WTC11 (cell line): ENCODE measurements at regions not wholly inside any gene's neighbourhood (a gene's known extent, or its start where the extent isn't known, plus 50 kb on each side); places are given as distances from the start of the nearest gene placed in this dataset.

ENCODE experiments used
- ATAC-seq: fragments of 200-7000 bp; cut with Tn5 transposase; 2 replicates; pipeline ENCODE4 v1.10.0; 2021; ENCODE audit warnings: mild to moderate bottlenecking, moderate library complexity
- CTCF ChIA-PET: fragments of 300-600 bp; sonication (Branson Sonifier 250); formaldehyde crosslinking; loops from one replicate; lab custom pipeline; 2021; ENCODE audit warnings: antibody characterized with exemption; lab: Charles Lee
- POLR2A ChIA-PET: fragments of 350-600 bp; sonication (Branson Sonifier 250); formaldehyde crosslinking; loops from one replicate; lab custom pipeline; 2021; ENCODE audit warnings: antibody characterized with exemption; lab: Charles Lee
- DNase-seq: peaks from one replicate; pipeline ENCODE4 v3.0.0; 2021; ENCODE audit warnings: low spot score
- H3K27ac Mint-ChIP-seq: 2 replicates; pipeline ENCODE4 v1.8.0; 2021; ENCODE audit warnings: mixed read lengths
- H3K27me3 Mint-ChIP-seq: 2 replicates; pipeline ENCODE4 v1.8.0; 2021; ENCODE audit warnings: low read depth, mild to moderate bottlenecking, moderate library complexity, mixed read lengths
- H3K36me3 Mint-ChIP-seq: 2 replicates; pipeline ENCODE4 v1.8.0; 2021; ENCODE audit warnings: mixed read lengths
- H3K4me1 Mint-ChIP-seq: 2 replicates; pipeline ENCODE4 v1.8.0; 2022; ENCODE audit warnings: mixed read lengths
- H3K4me3 Mint-ChIP-seq: 2 replicates; pipeline ENCODE4 v1.8.0; 2021; ENCODE audit warnings: mild to moderate bottlenecking, moderate library complexity, mixed read lengths
- H3K9me3 Mint-ChIP-seq: 2 replicates; pipeline ENCODE4 v1.8.0; 2021; ENCODE audit warnings: mixed read lengths
- CTCF ChIP-seq: fragments of 200-600 bp; IDR thresholded peaks from 2 replicates; pipeline ENCODE4 v1.8.0; 2022; ENCODE audit warnings: antibody characterized with exemption
- MYBL2 ChIP-seq: sonication (generic); formaldehyde crosslinking; IDR thresholded peaks from 2 replicates; pipeline ENCODE4 v1.8.1; 2023; ENCODE audit warnings: mild to moderate bottlenecking, moderate library complexity, missing genetic modification reagents
- PREB ChIP-seq: sonication (generic); formaldehyde crosslinking; IDR thresholded peaks from 2 replicates; pipeline ENCODE4 v1.8.1; 2022; ENCODE audit warnings: mild to moderate bottlenecking, missing genetic modification reagents, moderate library complexity, borderline replicate concordance
- SMAD3 ChIP-seq: sonication (generic); formaldehyde crosslinking; IDR thresholded peaks from 2 replicates; pipeline ENCODE4 v1.8.0; 2022; ENCODE audit warnings: missing genetic modification reagents, mild to moderate bottlenecking, borderline replicate concordance
- ZNF317 ChIP-seq: sonication (generic); formaldehyde crosslinking; IDR thresholded peaks from 2 replicates; pipeline ENCODE4 v1.8.1; 2023; ENCODE audit warnings: low read depth, mild to moderate bottlenecking, moderate library complexity, missing genetic modification reagents, borderline replicate concordance
- ZNF416 ChIP-seq: fragments of 250-450 bp; sonication (Bioruptor Pico); IDR thresholded peaks from 2 replicates; pipeline ENCODE4 v1.9.0; 2021; ENCODE audit warnings: mild to moderate bottlenecking, inconsistent platforms
- ZNF425 ChIP-seq: fragments of 250-450 bp; sonication (Bioruptor Pico); conservative IDR thresholded peaks from 2 replicates; pipeline ENCODE4 v1.9.0; 2021; ENCODE audit warnings: mild to moderate bottlenecking
- ZSCAN18 ChIP-seq: fragments of 250-450 bp; sonication (Bioruptor Pico); IDR thresholded peaks from 2 replicates; pipeline ENCODE4 v2.1.2; 2022; ENCODE audit warnings: mild to moderate bottlenecking, moderate library complexity
- TF ChIP-seq, protein P1 (sequence below): sonication (generic); formaldehyde crosslinking; IDR thresholded peaks from 2 replicates; pipeline ENCODE4 v1.8.0; 2023; ENCODE audit warnings: mild to moderate bottlenecking, missing genetic modification reagents
- TF ChIP-seq, protein P2 (sequence below): sonication (generic); formaldehyde crosslinking; IDR thresholded peaks from 2 replicates; pipeline ENCODE4 v1.8.0; 2022; ENCODE audit warnings: mild to moderate bottlenecking, missing genetic modification reagents
- TF ChIP-seq, protein P3 (sequence below): fragments of 250-450 bp; sonication (Bioruptor Pico); IDR thresholded peaks from 2 replicates; pipeline ENCODE4 v1.9.0; 2021; ENCODE audit warnings: moderate library complexity, mild to moderate bottlenecking, inconsistent platforms, borderline replicate concordance
- TF ChIP-seq, protein P4 (sequence below): fragments of 250-450 bp; sonication (Bioruptor Pico); IDR thresholded peaks from 2 replicates; pipeline ENCODE4 v1.9.0; 2021; ENCODE audit warnings: mild to moderate bottlenecking
- TF ChIP-seq, protein P5 (sequence below): fragments of 250-450 bp; sonication (Bioruptor Pico); IDR thresholded peaks from 2 replicates; pipeline ENCODE4 v1.9.0; 2021; ENCODE audit warnings: mild to moderate bottlenecking, borderline replicate concordance

- H3K27me3 Mint-ChIP-seq, result no peaks in the 10 kb centered on the region
- ATAC-seq, result no peak
- POLR2A ChIA-PET, result no interaction called here
- no peak overlapping the region for H3K27ac Mint-ChIP-seq
- CTCF ChIA-PET, result no interaction called here
- no peak for TF ChIP-seq CTCF
- TF ChIP-seq, protein P1, sequence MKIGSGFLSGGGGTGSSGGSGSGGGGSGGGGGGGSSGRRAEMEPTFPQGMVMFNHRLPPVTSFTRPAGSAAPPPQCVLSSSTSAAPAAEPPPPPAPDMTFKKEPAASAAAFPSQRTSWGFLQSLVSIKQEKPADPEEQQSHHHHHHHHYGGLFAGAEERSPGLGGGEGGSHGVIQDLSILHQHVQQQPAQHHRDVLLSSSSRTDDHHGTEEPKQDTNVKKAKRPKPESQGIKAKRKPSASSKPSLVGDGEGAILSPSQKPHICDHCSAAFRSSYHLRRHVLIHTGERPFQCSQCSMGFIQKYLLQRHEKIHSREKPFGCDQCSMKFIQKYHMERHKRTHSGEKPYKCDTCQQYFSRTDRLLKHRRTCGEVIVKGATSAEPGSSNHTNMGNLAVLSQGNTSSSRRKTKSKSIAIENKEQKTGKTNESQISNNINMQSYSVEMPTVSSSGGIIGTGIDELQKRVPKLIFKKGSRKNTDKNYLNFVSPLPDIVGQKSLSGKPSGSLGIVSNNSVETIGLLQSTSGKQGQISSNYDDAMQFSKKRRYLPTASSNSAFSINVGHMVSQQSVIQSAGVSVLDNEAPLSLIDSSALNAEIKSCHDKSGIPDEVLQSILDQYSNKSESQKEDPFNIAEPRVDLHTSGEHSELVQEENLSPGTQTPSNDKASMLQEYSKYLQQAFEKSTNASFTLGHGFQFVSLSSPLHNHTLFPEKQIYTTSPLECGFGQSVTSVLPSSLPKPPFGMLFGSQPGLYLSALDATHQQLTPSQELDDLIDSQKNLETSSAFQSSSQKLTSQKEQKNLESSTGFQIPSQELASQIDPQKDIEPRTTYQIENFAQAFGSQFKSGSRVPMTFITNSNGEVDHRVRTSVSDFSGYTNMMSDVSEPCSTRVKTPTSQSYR, result no peak
- TF ChIP-seq, all 79 proteins: peak for 0
- Mint-ChIP-seq H3K36me3 (no peaks in the 10 kb centered on the region), H3K9me3 (0 out of 2 replicates have a peak, but pooled peaks cover under 1% of the 10 kb centered on the region), H3K4me1 (peaks cover 4% of the 10 kb centered on the region; the same call in 1 of the 2 replicates), H3K4me3 (no peak overlapping the region)
- no peak for DNase-seq
Observed at GRCh38 chr14:40113671-40114070, 681.4 kb upstream of the FBXO33 start.

GRCh38 chr14:40100544-40101196 is 668.4 kb upstream of the FBXO33 start:
- H3K4me3 Mint-ChIP-seq, result no peak overlapping the region
- ChIA-PET POLR2A (no interaction called here), CTCF (no interaction called here)
- DNase-seq (no peak), ATAC-seq (no peak)
- no peaks in the 10 kb centered on the region for H3K27me3 Mint-ChIP-seq
- TF ChIP-seq, protein P2, sequence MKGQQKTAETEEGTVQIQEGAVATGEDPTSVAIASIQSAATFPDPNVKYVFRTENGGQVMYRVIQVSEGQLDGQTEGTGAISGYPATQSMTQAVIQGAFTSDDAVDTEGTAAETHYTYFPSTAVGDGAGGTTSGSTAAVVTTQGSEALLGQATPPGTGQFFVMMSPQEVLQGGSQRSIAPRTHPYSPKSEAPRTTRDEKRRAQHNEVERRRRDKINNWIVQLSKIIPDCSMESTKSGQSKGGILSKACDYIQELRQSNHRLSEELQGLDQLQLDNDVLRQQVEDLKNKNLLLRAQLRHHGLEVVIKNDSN (CRISPR knock-in tag), result no peak
- TF ChIP-seq, protein P3, sequence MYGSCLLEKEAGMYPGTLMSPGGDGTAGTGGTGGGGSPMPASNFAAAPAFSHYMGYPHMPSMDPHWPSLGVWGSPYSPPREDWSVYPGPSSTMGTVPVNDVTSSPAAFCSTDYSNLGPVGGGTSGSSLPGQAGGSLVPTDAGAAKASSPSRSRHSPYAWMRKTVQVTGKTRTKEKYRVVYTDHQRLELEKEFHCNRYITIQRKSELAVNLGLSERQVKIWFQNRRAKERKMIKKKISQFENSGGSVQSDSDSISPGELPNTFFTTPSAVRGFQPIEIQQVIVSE (CRISPR knock-in tag), result no peak
- TF ChIP-seq PREB (CRISPR knock-in tag) (no peak), ZNF317 (CRISPR knock-in tag) (no peak), ZNF416 (CRISPR knock-in tag) (no peak), ZNF425 (CRISPR knock-in tag) (no peak), ZSCAN18 (CRISPR knock-in tag) (no peak), SMAD3 (CRISPR knock-in tag) (no peak), MYBL2 (CRISPR knock-in tag) (no peak)
- TF ChIP-seq, protein P4, sequence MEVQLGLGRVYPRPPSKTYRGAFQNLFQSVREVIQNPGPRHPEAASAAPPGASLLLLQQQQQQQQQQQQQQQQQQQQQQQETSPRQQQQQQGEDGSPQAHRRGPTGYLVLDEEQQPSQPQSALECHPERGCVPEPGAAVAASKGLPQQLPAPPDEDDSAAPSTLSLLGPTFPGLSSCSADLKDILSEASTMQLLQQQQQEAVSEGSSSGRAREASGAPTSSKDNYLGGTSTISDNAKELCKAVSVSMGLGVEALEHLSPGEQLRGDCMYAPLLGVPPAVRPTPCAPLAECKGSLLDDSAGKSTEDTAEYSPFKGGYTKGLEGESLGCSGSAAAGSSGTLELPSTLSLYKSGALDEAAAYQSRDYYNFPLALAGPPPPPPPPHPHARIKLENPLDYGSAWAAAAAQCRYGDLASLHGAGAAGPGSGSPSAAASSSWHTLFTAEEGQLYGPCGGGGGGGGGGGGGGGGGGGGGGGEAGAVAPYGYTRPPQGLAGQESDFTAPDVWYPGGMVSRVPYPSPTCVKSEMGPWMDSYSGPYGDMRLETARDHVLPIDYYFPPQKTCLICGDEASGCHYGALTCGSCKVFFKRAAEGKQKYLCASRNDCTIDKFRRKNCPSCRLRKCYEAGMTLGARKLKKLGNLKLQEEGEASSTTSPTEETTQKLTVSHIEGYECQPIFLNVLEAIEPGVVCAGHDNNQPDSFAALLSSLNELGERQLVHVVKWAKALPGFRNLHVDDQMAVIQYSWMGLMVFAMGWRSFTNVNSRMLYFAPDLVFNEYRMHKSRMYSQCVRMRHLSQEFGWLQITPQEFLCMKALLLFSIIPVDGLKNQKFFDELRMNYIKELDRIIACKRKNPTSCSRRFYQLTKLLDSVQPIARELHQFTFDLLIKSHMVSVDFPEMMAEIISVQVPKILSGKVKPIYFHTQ (CRISPR knock-in tag), result no peak
- TF ChIP-seq, protein P5, sequence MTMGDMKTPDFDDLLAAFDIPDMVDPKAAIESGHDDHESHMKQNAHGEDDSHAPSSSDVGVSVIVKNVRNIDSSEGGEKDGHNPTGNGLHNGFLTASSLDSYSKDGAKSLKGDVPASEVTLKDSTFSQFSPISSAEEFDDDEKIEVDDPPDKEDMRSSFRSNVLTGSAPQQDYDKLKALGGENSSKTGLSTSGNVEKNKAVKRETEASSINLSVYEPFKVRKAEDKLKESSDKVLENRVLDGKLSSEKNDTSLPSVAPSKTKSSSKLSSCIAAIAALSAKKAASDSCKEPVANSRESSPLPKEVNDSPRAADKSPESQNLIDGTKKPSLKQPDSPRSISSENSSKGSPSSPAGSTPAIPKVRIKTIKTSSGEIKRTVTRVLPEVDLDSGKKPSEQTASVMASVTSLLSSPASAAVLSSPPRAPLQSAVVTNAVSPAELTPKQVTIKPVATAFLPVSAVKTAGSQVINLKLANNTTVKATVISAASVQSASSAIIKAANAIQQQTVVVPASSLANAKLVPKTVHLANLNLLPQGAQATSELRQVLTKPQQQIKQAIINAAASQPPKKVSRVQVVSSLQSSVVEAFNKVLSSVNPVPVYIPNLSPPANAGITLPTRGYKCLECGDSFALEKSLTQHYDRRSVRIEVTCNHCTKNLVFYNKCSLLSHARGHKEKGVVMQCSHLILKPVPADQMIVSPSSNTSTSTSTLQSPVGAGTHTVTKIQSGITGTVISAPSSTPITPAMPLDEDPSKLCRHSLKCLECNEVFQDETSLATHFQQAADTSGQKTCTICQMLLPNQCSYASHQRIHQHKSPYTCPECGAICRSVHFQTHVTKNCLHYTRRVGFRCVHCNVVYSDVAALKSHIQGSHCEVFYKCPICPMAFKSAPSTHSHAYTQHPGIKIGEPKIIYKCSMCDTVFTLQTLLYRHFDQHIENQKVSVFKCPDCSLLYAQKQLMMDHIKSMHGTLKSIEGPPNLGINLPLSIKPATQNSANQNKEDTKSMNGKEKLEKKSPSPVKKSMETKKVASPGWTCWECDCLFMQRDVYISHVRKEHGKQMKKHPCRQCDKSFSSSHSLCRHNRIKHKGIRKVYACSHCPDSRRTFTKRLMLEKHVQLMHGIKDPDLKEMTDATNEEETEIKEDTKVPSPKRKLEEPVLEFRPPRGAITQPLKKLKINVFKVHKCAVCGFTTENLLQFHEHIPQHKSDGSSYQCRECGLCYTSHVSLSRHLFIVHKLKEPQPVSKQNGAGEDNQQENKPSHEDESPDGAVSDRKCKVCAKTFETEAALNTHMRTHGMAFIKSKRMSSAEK (CRISPR knock-in tag), result no peak
- H3K4me1 Mint-ChIP-seq, result peaks cover 8% of the 10 kb centered on the region
- peaks cover 8% of the 10 kb centered on the region for H3K36me3 Mint-ChIP-seq
- no peak overlapping the region for H3K27ac Mint-ChIP-seq
- H3K9me3 Mint-ChIP-seq, result peaks cover 13% of the 10 kb centered on the region
